ENCODE measurements at regions not wholly inside any gene's neighbourhood (a gene's known extent, or its start where the extent isn't known, plus 50 kb on each side); places are given as distances from the start of the nearest gene placed in this dataset.
A peak's percentile ranks its signal among the peaks of the same experiment; 100 is the strongest.

- Histone ChIP-seq H3K4me2 (no peak overlapping the region), H3K27me3 (no peaks in the 10 kb centered on the region), H3K4me1 (ENCODE audit: insufficient read depth) (no peaks in the 10 kb centered on the region), H2AFZ (no peak overlapping the region), H3K79me2 (no peaks in the 10 kb centered on the region), H4K20me1 (ENCODE audit: insufficient read depth, poor library complexity, severe bottlenecking) (no peaks in the 10 kb centered on the region), H3K4me3 (no peak overlapping the region), H3K9me2 (replicated peaks; ENCODE audit: insufficient read depth) (no peaks in the 10 kb centered on the region), H3K36me3 (replicated peaks; ENCODE audit: insufficient read depth, low read depth) (no peaks in the 10 kb centered on the region), H3K27ac (no peak overlapping the region), H3K9me3 (ENCODE audit: low read depth) (no peaks in the 10 kb centered on the region)
- TF ChIP-seq EZH2phosphoT487 (IDR thresholded peaks at IDR 0.05; ENCODE audit: low read depth, severe bottlenecking, unreplicated experiment) (no peak), EZH2 (IDR thresholded peaks at IDR 0.05; ENCODE audit: borderline replicate concordance) (no peak), CTCF (IDR thresholded peaks at IDR 0.05; ENCODE audit: poor library complexity) (no peak)
- DNase-seq (ENCODE audit: low spot score): no peak
These were observed 1045.2 kb upstream of the NRXN1 start for GRCh38 chr2:52077159-52077558.

DNA sequence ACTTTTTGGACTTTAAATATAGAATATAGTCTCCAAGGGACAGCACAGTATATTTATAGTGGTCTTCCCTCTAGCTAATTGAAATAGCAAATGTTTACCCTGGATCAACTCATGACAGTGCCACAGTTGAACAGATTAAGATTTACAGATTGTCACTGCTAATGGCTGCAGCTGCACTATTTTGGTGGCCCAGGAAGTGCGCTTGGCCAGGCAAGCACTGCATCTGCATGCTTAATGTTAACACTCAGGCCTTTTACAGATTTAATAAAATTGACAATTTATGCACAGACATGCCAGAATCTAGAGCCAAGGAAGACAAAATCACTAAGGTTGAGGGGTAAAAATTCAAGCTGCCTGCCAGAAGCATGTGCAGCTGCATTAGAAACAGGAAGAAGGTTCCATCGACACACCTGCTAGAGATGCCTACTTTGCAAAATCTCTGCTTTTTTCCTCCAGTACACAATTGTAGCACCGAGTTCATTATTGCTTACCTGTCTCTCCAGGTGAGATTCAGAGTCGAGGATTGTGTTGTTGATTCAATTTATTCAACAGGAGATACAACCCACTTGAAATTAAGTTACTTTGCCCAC lies 1042.3 kb upstream of the NRXN1 start:
- DNase-seq (ENCODE audit: low spot score): no peak
- Histone ChIP-seq H3K4me1 (ENCODE audit: insufficient read depth) (no peaks in the 10 kb centered on the region), H2AFZ (no peak overlapping the region), H3K36me3 (replicated peaks; ENCODE audit: insufficient read depth, low read depth) (no peaks in the 10 kb centered on the region), H3K27ac (no peak overlapping the region), H3K79me2 (no peaks in the 10 kb centered on the region), H4K20me1 (ENCODE audit: insufficient read depth, poor library complexity, severe bottlenecking) (no peaks in the 10 kb centered on the region), H3K4me3 (no peak overlapping the region), H3K27me3 (no peaks in the 10 kb centered on the region), H3K4me2 (no peak overlapping the region), H3K9me3 (ENCODE audit: low read depth) (no peaks in the 10 kb centered on the region), H3K9me2 (replicated peaks; ENCODE audit: insufficient read depth) (no peaks in the 10 kb centered on the region)
- 82% methylated on average over 4 of the region's 4 CpGs for WGBS (ENCODE audit: low lambda C conversion rate, missing lambda C conversion rate)
- TF ChIP-seq EZH2phosphoT487 (IDR thresholded peaks at IDR 0.05; ENCODE audit: low read depth, severe bottlenecking, unreplicated experiment) (no peak), CTCF (IDR thresholded peaks at IDR 0.05; ENCODE audit: poor library complexity) (no peak), EZH2 (IDR thresholded peaks at IDR 0.05; ENCODE audit: borderline replicate concordance) (no peak)

GRCh38 chr2:52072949-52073348 lies 1041.0 kb upstream of the NRXN1 start:
- no peaks in the 10 kb centered on the region for H3K9me2 ChIP-seq (replicated peaks; ENCODE audit: insufficient read depth)
- H3K4me3 ChIP-seq: no peak overlapping the region
- no peaks in the 10 kb centered on the region for H3K9me3 ChIP-seq (ENCODE audit: low read depth)
- TF ChIP-seq EZH2 (IDR thresholded peaks at IDR 0.05; ENCODE audit: borderline replicate concordance) (no peak), CTCF (IDR thresholded peaks at IDR 0.05; ENCODE audit: poor library complexity) (no peak)
- H3K27me3 ChIP-seq: no peaks in the 10 kb centered on the region
- H3K27ac ChIP-seq: no peak overlapping the region
- no peaks in the 10 kb centered on the region for H3K4me1 ChIP-seq (ENCODE audit: insufficient read depth)
- 38% methylated on average over 2 of the region's 2 CpGs for WGBS (ENCODE audit: low lambda C conversion rate, missing lambda C conversion rate)
- no peaks in the 10 kb centered on the region for H3K79me2 ChIP-seq
- H2AFZ ChIP-seq: no peak overlapping the region
- H4K20me1 ChIP-seq (ENCODE audit: insufficient read depth, poor library complexity, severe bottlenecking): no peaks in the 10 kb centered on the region
- no peaks in the 10 kb centered on the region for H3K36me3 ChIP-seq (replicated peaks; ENCODE audit: insufficient read depth, low read depth)
- no peak overlapping the region for H3K4me2 ChIP-seq
- peak; percentile 12 for DNase-seq (ENCODE audit: low spot score)

DNA sequence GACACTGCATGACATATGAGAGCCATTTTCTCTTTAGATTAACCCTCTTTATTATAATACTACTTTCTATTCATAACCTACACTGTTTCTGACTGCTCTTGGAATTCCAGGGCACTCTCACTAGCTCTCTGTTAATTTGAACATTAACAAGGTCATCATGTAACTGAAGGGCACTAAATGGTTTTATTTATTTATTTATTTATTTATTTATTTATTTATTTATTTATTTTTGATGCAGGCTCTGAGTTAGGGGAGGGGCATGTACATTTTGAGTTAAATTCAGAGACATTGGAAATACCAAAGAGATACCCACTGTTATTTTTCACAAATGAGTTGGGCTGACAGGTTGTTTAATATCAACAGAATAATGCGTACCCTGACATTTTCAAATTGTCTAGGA lies 1038.7 kb upstream of the NRXN1 start:
- Histone ChIP-seq H3K9me3 (ENCODE audit: low read depth) (no peaks in the 10 kb centered on the region), H3K79me2 (no peaks in the 10 kb centered on the region), H3K27me3 (no peaks in the 10 kb centered on the region), H3K4me3 (no peak overlapping the region), H3K36me3 (replicated peaks; ENCODE audit: insufficient read depth, low read depth) (no peaks in the 10 kb centered on the region), H3K27ac (no peak overlapping the region), H3K4me2 (no peak overlapping the region), H2AFZ (no peak overlapping the region), H3K9me2 (replicated peaks; ENCODE audit: insufficient read depth) (no peaks in the 10 kb centered on the region), H4K20me1 (ENCODE audit: insufficient read depth, poor library complexity, severe bottlenecking) (no peaks in the 10 kb centered on the region), H3K4me1 (ENCODE audit: insufficient read depth) (no peaks in the 10 kb centered on the region)
- DNase-seq (ENCODE audit: low spot score): no peak
- TF ChIP-seq EZH2phosphoT487 (IDR thresholded peaks at IDR 0.05; ENCODE audit: low read depth, severe bottlenecking, unreplicated experiment) (no peak), CTCF (IDR thresholded peaks at IDR 0.05; ENCODE audit: poor library complexity) (no peak), EZH2 (IDR thresholded peaks at IDR 0.05; ENCODE audit: borderline replicate concordance) (no peak)
- WGBS (ENCODE audit: low lambda C conversion rate, missing lambda C conversion rate): 97% methylated on average over 1 of the region's 1 CpG
